ENCODE measurements at regions not wholly inside any gene's neighbourhood (a gene's known extent, or its start where the extent isn't known, plus 50 kb on each side); places are given as distances from the start of the nearest gene placed in this dataset.
"Not testable (repeated sequence)": the region's sequence is repeated elsewhere in the genome, so short reads cannot be mapped to it uniquely, and the experiment has no call there.

DNA sequence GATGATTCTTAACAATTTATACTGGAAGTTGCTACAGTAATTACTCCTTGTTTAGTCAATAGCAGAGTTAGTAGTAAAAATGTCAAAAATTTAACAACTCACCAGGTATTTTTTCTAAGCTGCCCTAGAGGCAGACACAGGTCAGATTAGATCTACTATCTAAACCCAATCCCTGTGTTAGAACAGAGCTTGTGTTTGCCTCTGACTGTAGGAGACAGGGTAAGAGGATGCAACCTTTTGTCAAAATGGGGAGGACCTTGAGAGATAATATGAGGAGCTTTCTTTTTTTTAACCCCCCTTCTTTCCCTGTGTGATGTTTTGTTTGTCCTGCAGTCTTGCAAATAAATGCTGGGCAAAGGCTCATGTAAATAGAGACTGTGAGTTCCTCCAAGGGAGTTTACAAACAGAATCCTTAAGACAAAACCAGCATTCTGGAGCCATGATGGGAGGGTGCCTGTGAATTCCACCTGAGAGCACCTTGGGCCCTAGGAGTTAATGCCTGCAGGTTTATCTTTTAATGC lies 353.1 kb downstream of the GATA3 start:
- DNase-seq (ENCODE audit: low spot score): no peak
- no peak overlapping the region for H3K27ac Mint-ChIP-seq (ENCODE audit: unreplicated experiment)
- no peaks in the 10 kb centered on the region for H3K9me3 Mint-ChIP-seq (ENCODE audit: unreplicated experiment)
- TF ChIP-seq CTCF (IDR thresholded peaks at IDR 0.05; ENCODE audit: unreplicated experiment): no peak
- H3K4me1 Mint-ChIP-seq (ENCODE audit: unreplicated experiment): no peaks in the 10 kb centered on the region
- no peak overlapping the region for H3K4me3 Mint-ChIP-seq (ENCODE audit: unreplicated experiment)
- no peaks in the 10 kb centered on the region for H3K27me3 Mint-ChIP-seq (ENCODE audit: unreplicated experiment)
- H3K36me3 Mint-ChIP-seq (ENCODE audit: low read depth, unreplicated experiment): no peaks in the 10 kb centered on the region

GRCh38 chr10:8410506-8410905 lies 356.0 kb downstream of the GATA3 start:
- TF ChIP-seq CTCF (IDR thresholded peaks at IDR 0.05; ENCODE audit: unreplicated experiment): no peak
- H3K27ac Mint-ChIP-seq (ENCODE audit: unreplicated experiment): no peak overlapping the region
- H3K4me3 Mint-ChIP-seq (ENCODE audit: unreplicated experiment): no peak overlapping the region
- no peaks in the 10 kb centered on the region for H3K9me3 Mint-ChIP-seq (ENCODE audit: unreplicated experiment)
- DNase-seq (ENCODE audit: low spot score): no peak
- H3K4me1 Mint-ChIP-seq (ENCODE audit: unreplicated experiment): no peaks in the 10 kb centered on the region
- no peaks in the 10 kb centered on the region for H3K36me3 Mint-ChIP-seq (ENCODE audit: low read depth, unreplicated experiment)
- no peaks in the 10 kb centered on the region for H3K27me3 Mint-ChIP-seq (ENCODE audit: unreplicated experiment)

- H3K27ac Mint-ChIP-seq (ENCODE audit: unreplicated experiment): no peak overlapping the region
- H3K36me3 Mint-ChIP-seq (ENCODE audit: low read depth, unreplicated experiment): no peaks in the 10 kb centered on the region
- H3K4me3 Mint-ChIP-seq (ENCODE audit: unreplicated experiment): no peak overlapping the region
These were observed 358.1 kb downstream of the GATA3 start for GRCh38 chr10:8412541-8412940.

GRCh38 chr10:8415029-8415428 lies 360.5 kb downstream of the GATA3 start:
- not testable (repeated sequence) for H3K36me3 Mint-ChIP-seq (ENCODE audit: low read depth, unreplicated experiment); H3K4me3 Mint-ChIP-seq (ENCODE audit: unreplicated experiment); H3K4me1 Mint-ChIP-seq (ENCODE audit: unreplicated experiment); H3K27me3 Mint-ChIP-seq (ENCODE audit: unreplicated experiment); DNase-seq (ENCODE audit: low spot score); H3K9me3 Mint-ChIP-seq (ENCODE audit: unreplicated experiment); H3K27ac Mint-ChIP-seq (ENCODE audit: unreplicated experiment)

More at GRCh38 chr10:8412541-8412940, 358.1 kb downstream of the GATA3 start:
- no peak for TF ChIP-seq CTCF (IDR thresholded peaks at IDR 0.05; ENCODE audit: unreplicated experiment)
- Mint-ChIP-seq H3K27me3 (ENCODE audit: unreplicated experiment) (no peaks in the 10 kb centered on the region), H3K9me3 (ENCODE audit: unreplicated experiment) (no peaks in the 10 kb centered on the region), H3K4me1 (ENCODE audit: unreplicated experiment) (no peaks in the 10 kb centered on the region)
- no peak for DNase-seq (ENCODE audit: low spot score)

- Mint-ChIP-seq H3K4me3 (ENCODE audit: unreplicated experiment) (no peak overlapping the region), H3K27ac (ENCODE audit: unreplicated experiment) (no peak overlapping the region), H3K9me3 (ENCODE audit: unreplicated experiment) (no peaks in the 10 kb centered on the region), H3K36me3 (ENCODE audit: low read depth, unreplicated experiment) (no peaks in the 10 kb centered on the region), H3K4me1 (ENCODE audit: unreplicated experiment) (no peaks in the 10 kb centered on the region), H3K27me3 (ENCODE audit: unreplicated experiment) (peaks cover 1% of the 10 kb centered on the region)
- no peak for DNase-seq (ENCODE audit: low spot score)
- TF ChIP-seq CTCF (IDR thresholded peaks at IDR 0.05; ENCODE audit: unreplicated experiment): no peak
These were observed 361.8 kb downstream of the GATA3 start for GRCh38 chr10:8416192-8416701.
